ENCODE measurements at regions not wholly inside any gene's neighbourhood (a gene's known extent, or its start where the extent isn't known, plus 50 kb on each side); places are given as distances from the start of the nearest gene placed in this dataset.

GRCh38 chr20:48273843-48274242 is 488.6 kb upstream of the SULF2 start:
- no peak for TF ChIP-seq CTCF (IDR thresholded peaks at IDR 0.05; ENCODE audit: extremely low read depth, insufficient read depth, missing control alignments)
- no peak for DNase-seq (ENCODE audit: low spot score)
- in situ Hi-C loops (cut with MboI; ENCODE audit: low pct_unique_long_range_greater_than_20kb, low sequenced_read_pairs, unreplicated experiment) = no loop called here

GRCh38 chr20:48270885-48271284 is 485.6 kb upstream of the SULF2 start:
- in situ Hi-C loops (cut with MboI; ENCODE audit: low pct_unique_long_range_greater_than_20kb, low sequenced_read_pairs, unreplicated experiment) = no loop called here

DNA sequence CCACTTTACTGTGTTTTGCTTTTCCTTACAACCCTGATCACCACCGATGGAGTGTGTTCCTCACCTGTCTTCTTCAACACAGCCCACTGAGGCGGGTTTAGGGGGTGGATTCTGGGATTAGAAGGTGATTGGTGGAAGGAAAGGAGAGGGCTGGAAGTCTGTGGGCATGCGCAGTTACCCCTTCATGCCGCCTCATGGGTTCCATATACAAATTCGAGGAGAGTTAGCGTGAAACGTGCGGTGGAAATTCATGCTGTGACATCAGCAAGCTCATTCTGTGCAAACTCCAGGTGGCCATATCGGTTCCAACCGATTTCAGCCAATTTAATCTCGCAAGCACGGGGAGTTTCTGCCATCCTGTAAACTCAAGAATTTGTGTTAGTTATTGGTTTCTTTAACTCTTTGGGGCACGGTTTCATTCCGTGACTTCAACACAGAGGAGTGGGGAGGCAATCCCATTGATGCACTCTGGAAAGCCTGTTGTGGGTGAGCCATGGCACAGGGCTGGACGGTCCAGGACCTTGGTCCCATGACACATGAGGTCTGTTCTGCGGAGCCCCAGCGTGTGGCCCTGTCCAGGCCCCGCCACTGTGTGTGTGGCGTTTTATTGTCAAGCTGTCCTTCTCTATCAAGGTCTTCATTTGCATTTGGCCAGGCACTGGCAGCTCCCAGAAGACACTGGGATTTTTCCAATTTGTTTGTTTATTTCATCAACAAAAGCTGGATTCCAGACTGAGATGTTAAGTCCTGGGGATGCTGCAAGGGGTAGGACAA is 482.8 kb upstream of the SULF2 start:
- TF ChIP-seq CTCF (IDR thresholded peaks at IDR 0.05; ENCODE audit: extremely low read depth, insufficient read depth, missing control alignments) = no peak
- in situ Hi-C loops (cut with MboI; ENCODE audit: low pct_unique_long_range_greater_than_20kb, low sequenced_read_pairs, unreplicated experiment) = no loop called here
- DNase-seq (ENCODE audit: low spot score) = no peak

More at GRCh38 chr20:48270885-48271284, 485.6 kb upstream of the SULF2 start:
- DNase-seq (ENCODE audit: low spot score) = no peak
- TF ChIP-seq CTCF (IDR thresholded peaks at IDR 0.05; ENCODE audit: extremely low read depth, insufficient read depth, missing control alignments) = no peak

- DNase-seq (ENCODE audit: low spot score) = no peak
- TF ChIP-seq CTCF (IDR thresholded peaks at IDR 0.05; ENCODE audit: extremely low read depth, insufficient read depth, missing control alignments) = no peak
- in situ Hi-C loops (cut with MboI; ENCODE audit: low pct_unique_long_range_greater_than_20kb, low sequenced_read_pairs, unreplicated experiment) = no loop called here
These were observed 481.3 kb upstream of the SULF2 start for GRCh38 chr20:48266571-48266970.

DNA sequence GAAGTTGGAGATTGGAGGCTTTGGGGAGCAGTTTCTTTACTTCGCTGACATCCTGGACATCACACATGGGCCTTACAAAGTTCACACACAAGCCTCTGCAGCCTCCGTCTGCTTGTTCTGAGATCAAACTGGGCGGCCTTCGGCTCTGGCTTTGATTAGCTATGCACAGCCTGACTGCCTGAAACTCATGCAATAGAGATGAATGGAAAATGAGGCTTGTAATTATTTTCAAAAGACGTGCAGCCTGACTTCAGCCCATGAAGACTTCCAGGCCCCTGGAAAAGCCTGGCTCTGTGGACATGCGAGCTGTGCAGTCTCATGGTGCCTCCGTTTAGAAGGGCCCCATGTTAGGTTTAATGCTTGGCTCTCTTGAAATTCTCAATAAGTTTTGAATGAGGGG is 480.5 kb upstream of the SULF2 start:
- TF ChIP-seq CTCF (IDR thresholded peaks at IDR 0.05; ENCODE audit: extremely low read depth, insufficient read depth, missing control alignments) = no peak
- in situ Hi-C loops (cut with MboI; ENCODE audit: low pct_unique_long_range_greater_than_20kb, low sequenced_read_pairs, unreplicated experiment) = no loop called here
- no peak for DNase-seq (ENCODE audit: low spot score)

DNA sequence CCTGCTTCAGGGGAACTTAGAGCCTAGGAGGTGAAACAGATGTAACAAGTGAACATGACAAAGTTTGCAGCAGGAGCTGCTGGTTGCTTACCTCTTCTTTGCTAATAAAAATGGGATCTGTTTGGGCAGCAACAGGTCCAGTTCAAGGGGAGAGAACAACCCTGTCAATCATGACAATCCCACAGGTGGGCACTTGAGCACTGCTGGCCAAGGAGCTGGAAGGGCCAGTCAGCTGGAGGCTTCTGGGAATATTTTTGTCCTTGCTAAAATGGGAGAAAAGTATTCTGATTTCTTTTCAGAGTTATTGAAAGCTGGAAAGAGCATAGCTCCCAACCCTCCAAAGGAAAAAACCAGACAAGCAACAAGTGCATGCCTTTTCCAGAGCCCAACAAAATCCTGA is 477.7 kb upstream of the SULF2 start:
- in situ Hi-C loops (cut with MboI; ENCODE audit: low pct_unique_long_range_greater_than_20kb, low sequenced_read_pairs, unreplicated experiment) = no loop called here
- TF ChIP-seq CTCF (IDR thresholded peaks at IDR 0.05; ENCODE audit: extremely low read depth, insufficient read depth, missing control alignments) = no peak
- DNase-seq (ENCODE audit: low spot score) = no peak
